SK-N-SH treated with all-trans-retinoic acid at 6 μM for 48 hours (cell line): ENCODE measurements at regions not wholly inside any gene's neighbourhood (a gene's known extent, or its start where the extent isn't known, plus 50 kb on each side); places are given as distances from the start of the nearest gene placed in this dataset.

Experiments
- ARNTL ChIP-seq: fragments of 450-650 bp; formaldehyde crosslinking; IDR thresholded peaks from 2 replicates; pipeline ENCODE4 v1.5.0; 2020; ENCODE audit warnings: low read depth, mild to moderate bottlenecking, moderate library complexity, borderline replicate concordance
- TCF4 ChIP-seq: fragments of 250-450 bp; sonication (Bioruptor Pico); IDR thresholded peaks from 2 replicates; pipeline ENCODE4 v1.8.0; 2021; ENCODE audit warnings: mild to moderate bottlenecking, moderate library complexity, borderline replicate concordance
- ZC3H10 ChIP-seq: fragments of 250-450 bp; sonication (Bioruptor Pico); IDR thresholded peaks from 2 replicates; pipeline ENCODE4 v1.5.1; 2021; ENCODE audit warnings: mild to moderate bottlenecking, moderate library complexity
- ZFP3 ChIP-seq: fragments of 250-450 bp; sonication (Bioruptor Pico); IDR thresholded peaks from 2 replicates; pipeline ENCODE4 v1.5.0; 2020; ENCODE audit warnings: mild to moderate bottlenecking, moderate library complexity
- ZNF8 ChIP-seq: fragments of 450-650 bp; formaldehyde crosslinking; IDR thresholded peaks from 2 replicates; pipeline ENCODE4 v1.5.0; 2020; ENCODE audit warnings: mild to moderate bottlenecking, moderate library complexity

DNA sequence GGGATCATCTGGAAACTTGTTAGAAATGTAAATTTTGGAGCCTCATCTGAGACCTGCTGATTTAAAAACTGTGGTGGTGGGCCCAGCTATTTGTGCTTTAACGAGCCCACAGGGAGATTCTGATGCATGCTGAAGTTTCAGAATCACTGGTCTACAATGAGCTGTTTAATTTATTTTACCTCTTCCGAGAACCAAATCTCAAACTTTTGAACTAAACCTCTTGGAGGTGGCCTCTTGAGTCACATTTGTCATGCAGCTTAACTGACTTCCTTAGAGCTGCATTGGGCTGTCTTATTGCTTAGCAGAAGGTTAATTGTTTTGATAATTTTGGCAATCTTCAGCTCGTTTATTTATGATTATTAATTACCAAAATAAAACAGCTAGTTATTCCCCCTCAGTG lies 112.1 kb upstream of the NPHP3 start:
- TF ChIP-seq ZFP3 (CRISPR knock-in tag) (no peak), ZC3H10 (CRISPR knock-in tag) (no peak), ZNF8 (CRISPR knock-in tag) (no peak), ARNTL (no peak), TCF4 (CRISPR knock-in tag) (no peak)
